Forelimb muscle (tissue), 1 donor: ENCODE measurements at regions not wholly inside any gene's neighbourhood (a gene's known extent, or its start where the extent isn't known, plus 50 kb on each side); places are given as distances from the start of the nearest gene placed in this dataset.

Experiments
- DNase-seq: peaks from one replicate; pipeline ENCODE4 v3.0.0-alpha.2; 2013; ENCODE audit warnings: low read depth

- no peak for DNase-seq
These were observed 1112.1 kb upstream of the AGA start for GRCh38 chr4:178554352-178554751.

GRCh38 chr4:178556796-178557195 lies 1114.6 kb upstream of the AGA start:
- no peak for DNase-seq

DNA sequence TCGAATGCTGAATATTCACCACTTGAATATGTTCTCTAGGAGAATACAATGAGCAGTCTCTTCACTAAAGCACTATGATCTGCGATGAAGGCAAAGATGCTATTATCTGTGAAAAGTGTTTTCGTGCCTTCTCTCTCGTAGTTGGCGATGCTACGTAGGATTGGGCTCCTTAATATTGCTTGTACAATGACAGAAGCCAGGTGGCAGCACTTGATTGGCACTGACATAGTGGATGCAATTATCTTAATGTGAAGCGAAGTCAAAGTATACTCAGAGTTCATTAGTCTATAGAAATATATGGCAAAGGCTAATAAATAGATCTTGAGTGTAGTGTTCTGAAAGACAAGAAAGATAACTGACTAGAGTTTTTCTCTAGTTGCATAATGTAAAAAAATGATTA lies 1135.7 kb upstream of the AGA start:
- DNase-seq = no peak

- DNase-seq = no peak
These were observed 1153.4 kb upstream of the AGA start for GRCh38 chr4:178595500-178596138.

DNA sequence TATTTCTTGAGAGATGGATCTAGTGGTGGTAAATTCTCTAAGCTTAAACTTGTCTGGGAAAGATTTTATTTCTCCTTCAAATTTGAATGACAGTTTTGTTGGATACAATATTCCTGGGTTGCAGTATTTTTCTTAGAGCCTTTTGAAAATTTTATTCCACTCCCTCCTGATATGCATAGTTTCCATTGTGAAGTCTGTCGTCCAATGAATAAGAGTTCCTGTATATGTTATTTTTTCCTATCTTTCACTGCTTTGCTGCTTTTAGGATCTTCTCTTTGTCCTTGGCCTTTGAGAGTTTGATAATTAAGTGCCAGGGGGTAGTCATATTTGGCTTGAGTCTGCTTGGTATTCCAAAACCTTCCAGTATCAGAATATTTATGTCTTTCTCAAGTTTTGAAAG lies 1156.4 kb upstream of the AGA start:
- no peak for DNase-seq

DNA sequence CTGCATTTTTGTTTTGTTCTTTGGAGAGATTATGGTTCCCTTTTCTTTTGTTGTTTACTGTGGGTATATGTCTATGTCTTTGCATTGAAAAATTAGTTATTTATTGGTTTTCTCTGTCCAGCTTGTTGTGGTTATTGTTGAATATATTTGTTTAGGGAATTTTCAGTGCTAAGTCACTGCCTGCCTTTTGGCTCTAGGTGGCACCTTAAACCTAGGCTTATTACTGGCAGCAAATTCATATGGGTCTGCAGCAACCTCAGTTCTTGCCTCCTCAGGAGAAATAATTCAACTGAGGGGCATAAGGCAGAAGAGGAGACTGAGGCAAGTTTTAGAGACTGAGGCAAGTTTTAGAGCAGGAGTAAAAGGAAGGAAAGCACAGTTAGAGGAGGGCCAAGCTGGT lies 1157.3 kb upstream of the AGA start:
- no peak for DNase-seq

DNA sequence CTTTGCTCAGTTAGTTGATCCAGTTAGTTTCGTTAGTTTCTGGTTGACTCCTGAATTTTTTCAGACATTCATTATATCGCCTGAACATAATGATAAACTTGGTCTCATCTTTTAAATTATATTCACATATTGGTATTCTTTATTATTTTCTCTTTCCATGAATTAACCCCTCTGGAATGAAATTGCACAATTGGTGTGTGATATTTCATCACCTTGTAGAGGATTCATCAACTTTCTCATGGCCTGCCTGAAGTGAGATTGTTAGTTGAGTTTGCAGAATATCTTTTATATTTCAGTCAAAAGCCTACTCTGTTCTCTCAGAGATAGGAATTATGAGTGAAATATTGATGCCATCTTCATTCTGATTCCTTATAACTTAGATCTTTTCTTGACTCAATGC lies 1160.6 kb upstream of the AGA start:
- DNase-seq = no peak

DNA sequence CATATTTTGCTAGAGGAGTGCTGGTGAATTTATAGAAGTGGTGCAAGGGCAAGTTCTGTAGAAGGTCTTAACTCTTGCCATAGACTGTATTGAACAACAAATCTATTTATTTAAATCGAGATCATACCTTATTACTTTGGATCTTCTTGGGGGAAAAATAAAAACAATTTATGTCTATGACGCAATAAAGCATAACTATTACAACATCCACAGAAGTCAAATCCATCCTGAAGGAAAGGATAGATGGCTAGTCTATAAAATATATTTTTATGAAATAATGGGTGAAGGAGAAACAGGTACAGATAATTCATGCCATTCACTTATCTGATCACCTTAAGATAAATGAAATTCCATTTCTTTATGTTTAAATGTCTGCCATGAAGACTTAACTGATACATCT lies 1168.8 kb upstream of the AGA start:
- no peak for DNase-seq

GRCh38 chr4:178612733-178613132 lies 1170.5 kb upstream of the AGA start:
- DNase-seq = no peak

GRCh38 chr4:178632415-178632814 lies 1190.2 kb upstream of the AGA start:
- no peak for DNase-seq

GRCh38 chr4:178633263-178633662 lies 1191.0 kb upstream of the AGA start:
- no peak for DNase-seq

DNA sequence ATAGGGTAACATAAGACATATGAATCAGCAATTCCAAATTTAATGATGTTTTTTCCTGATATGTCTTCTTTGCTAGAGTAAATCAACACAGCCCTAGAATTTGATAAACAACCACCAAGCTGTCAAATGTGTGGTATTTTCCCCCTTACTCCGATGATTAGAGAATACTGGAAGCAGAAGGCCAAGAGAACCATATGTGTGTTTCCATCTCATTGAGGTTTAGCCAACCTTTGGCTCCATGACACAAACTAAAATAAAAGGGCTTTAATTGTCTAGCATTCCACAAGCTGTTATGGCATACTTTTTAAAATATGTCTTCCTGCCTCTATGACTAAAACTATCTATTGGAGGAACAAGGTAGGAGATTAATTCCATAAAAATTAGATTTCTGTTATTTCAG lies 1222.4 kb upstream of the AGA start:
- no peak for DNase-seq

- no peak for DNase-seq
These were observed 1223.7 kb upstream of the AGA start for GRCh38 chr4:178665916-178666315.

DNA sequence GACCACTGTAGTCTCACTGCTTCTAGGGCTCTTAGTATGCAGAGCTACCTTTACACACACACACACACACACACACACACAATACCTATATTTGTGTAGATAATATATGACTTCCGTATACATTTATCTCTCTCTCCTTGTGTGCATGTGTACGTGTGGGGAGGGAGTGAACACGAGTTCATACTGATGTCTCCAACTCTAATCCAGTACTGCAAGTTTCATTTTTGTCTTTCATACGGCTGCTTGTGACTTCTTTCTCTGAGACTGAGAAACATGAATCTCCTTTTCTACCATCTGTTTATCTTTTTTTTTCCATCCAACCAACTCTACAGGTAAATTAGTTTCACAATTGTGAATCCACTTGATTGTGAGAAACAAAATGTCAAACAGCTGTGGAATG lies 1229.5 kb upstream of the AGA start:
- DNase-seq = no peak

DNA sequence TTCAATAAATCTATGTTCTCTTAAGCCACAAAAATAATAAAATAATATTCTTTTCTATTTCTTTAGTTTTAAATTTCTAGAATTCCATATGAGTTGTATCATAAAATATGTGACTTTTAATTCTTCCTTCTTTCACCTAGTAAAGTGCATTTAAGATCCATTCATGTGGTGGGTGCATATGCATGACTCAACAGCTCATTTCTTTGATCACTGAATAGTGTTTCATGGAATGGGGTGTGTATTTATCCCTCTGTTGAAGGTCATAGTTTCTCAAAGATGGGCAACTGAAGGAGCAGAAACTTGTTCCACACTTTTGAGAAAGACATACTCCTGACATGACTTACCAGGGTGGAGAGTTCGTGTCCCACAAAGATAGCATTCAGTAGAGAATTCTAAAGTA lies 1230.3 kb upstream of the AGA start:
- no peak for DNase-seq

DNA sequence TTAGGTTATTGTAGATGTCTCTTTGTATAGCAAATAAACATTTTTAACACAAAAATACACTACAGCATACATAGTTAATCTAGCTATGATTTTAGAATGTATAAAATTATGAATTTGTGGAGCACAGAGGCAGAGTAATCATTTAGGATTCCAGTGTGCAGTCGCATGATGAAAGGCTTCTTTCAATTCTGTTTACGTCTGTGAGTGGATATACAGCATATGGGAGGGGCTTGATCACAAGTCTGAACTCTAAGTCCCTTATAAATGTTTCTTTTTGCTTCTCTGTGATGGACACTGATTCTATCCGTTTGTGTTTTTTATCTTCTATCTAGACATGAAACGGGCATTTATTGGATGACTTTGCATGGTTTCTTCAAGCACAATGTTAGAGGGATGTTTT lies 1239.6 kb upstream of the AGA start:
- no peak for DNase-seq

DNA sequence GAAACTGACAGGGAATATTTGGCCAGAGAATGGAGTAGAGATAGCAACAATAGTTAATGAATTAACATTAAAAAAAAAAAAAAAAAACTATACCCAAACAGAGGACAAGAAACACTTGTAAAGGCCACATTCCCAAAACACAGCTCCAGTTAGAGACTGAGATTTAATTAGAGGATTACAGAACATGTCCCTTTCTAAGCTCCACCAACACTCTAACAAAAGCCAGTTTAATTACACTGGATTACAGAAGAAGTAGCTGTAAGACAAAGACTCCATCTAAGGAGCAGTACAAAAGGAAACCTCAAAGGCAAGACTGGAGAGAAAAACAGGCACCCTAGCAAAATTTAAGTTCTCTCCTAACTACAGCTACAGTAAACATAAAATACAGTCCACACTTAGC lies 1247.7 kb upstream of the AGA start:
- no peak for DNase-seq

DNA sequence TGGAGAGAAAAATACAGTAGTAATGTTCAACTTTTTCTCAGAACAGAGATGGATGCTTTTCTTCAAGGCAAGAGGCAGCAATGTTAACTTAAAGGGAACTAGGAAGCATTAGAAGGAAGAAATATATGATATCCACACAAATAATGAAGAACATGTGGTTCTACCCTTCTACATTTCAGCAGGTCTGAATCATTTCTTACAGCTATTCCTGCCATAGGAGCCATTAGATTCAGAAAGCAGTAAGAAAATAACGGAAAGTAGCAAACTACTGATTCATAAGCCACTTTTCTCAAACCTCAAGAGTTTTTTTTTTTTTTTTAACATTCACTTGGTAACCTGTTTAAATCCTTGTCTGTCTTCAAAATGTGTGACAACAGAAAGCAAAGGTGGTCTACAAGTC lies 1251.6 kb upstream of the AGA start:
- no peak for DNase-seq

- no peak for DNase-seq
These were observed 1254.3 kb upstream of the AGA start for GRCh38 chr4:178696515-178696914.

- DNase-seq = no peak
These were observed 1270.2 kb upstream of the AGA start for GRCh38 chr4:178712486-178712885.

GRCh38 chr4:178738026-178738425 lies 1295.8 kb upstream of the AGA start:
- DNase-seq = no peak

DNA sequence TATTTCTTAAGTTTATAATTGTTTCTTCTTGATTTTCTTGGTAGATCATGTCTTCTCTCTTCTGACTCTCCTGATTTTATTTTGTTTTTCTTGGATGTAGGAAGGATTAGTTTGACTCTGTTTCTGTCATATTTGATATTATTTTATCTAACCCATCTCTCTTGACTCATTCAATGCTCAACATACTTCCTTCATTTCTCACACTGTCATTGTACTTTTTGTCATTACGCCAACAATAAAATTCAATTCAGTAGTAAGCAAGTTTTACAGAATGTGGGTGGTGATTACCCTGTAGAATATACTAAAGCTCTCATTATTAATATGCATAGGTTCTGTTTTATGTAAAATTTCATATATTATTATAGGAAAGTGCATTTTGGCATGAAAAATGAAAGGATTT lies 1303.0 kb upstream of the AGA start:
- DNase-seq = no peak

DNA sequence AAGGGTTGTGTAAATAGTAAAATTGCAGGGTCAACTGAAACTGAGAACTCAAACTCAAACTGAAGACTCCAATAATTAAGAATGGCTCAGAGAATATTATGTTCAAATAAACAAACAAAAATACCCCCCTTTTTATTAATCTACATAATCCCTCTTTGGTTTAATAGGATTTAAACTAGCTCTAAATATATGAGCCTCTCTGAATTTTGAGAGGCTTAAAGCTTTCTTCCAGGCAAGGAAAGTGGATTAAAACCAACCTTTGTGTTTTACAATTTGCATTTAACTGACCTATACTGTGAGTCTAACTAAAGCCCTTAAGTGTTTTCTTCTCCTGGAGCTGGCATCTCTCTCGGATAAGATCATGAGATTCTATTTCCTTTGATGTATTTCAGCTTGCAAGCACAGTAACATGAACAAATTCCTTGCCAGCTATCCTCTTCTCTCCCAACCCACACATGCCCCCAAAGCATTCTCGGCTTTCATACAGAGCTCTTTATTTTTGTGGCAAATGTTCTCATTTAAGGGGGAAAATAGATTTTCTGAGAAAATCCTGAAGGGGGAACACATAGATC lies 1310.8 kb upstream of the AGA start:
- DNase-seq = no peak

GRCh38 chr4:178778496-178778895 lies 1336.3 kb upstream of the AGA start:
- no peak for DNase-seq
